Activated CD4-positive, CD25-positive, alpha-beta regulatory T cell treated with anti-CD3 and anti-CD28 coated beads, Interleukin-2, amount 50 U/mL, for 24 hours (primary cell): ENCODE measurements at regions not wholly inside any gene's neighbourhood (a gene's known extent, or its start where the extent isn't known, plus 50 kb on each side); places are given as distances from the start of the nearest gene placed in this dataset.
"Not testable (repeated sequence)": the region's sequence is repeated elsewhere in the genome, so short reads cannot be mapped to it uniquely, and the experiment has no call there.

Source experiments
- ATAC-seq, 2 donors: fragments of 150-1000 bp; cut with Tn5 transposase; one replicate each; pipeline ENCODE4 v1.10.0; 2021; ENCODE audit warnings: mild to moderate bottlenecking in 1 of 2, moderate library complexity in 1 of 2

GRCh38 chr16:79403534-79403933 is 197.0 kb downstream of the MAF start:
- no peak for ATAC-seq

GRCh38 chr16:79402920-79403319 is 197.6 kb downstream of the MAF start:
- no peak for ATAC-seq

GRCh38 chr16:79402356-79402755 is 198.2 kb downstream of the MAF start:
- ATAC-seq, result no peak

GRCh38 chr16:79401782-79402181 is 198.8 kb downstream of the MAF start:
- no peak for ATAC-seq

- no peak for ATAC-seq
Measured at GRCh38 chr16:79401157-79401556, 199.4 kb downstream of the MAF start.

GRCh38 chr16:79400462-79401149 is 199.9 kb downstream of the MAF start:
- ATAC-seq, result no peak

- no peak for ATAC-seq
Measured at GRCh38 chr16:79395591-79395990, 204.9 kb downstream of the MAF start.

GRCh38 chr16:79394206-79394605 is 206.3 kb downstream of the MAF start:
- ATAC-seq, result no peak

GRCh38 chr16:79393564-79393963 is 207.0 kb downstream of the MAF start:
- no peak for ATAC-seq

- ATAC-seq, result no peak
Measured at GRCh38 chr16:79393127-79393526, 207.4 kb downstream of the MAF start.

- no peak for ATAC-seq
Measured at GRCh38 chr16:79392081-79392480, 208.5 kb downstream of the MAF start.

GRCh38 chr16:79391395-79391794 is 209.1 kb downstream of the MAF start:
- no peak for ATAC-seq

GRCh38 chr16:79390481-79391051 is 210.0 kb downstream of the MAF start:
- no peak for ATAC-seq

GRCh38 chr16:79388396-79388795 is 212.1 kb downstream of the MAF start:
- ATAC-seq, result no peak

- no peak for ATAC-seq
Measured at GRCh38 chr16:79386299-79386698, 214.2 kb downstream of the MAF start.

GRCh38 chr16:79381603-79382042 is 218.9 kb downstream of the MAF start:
- ATAC-seq, result peak in 1 of 2 donors; percentile 32

- peak; percentile 72 to 73 for ATAC-seq
Measured at GRCh38 chr16:79380995-79381602, 219.4 kb downstream of the MAF start.

GRCh38 chr16:79379095-79379494 is 221.4 kb downstream of the MAF start:
- no peak for ATAC-seq

- ATAC-seq, result not testable (repeated sequence)
Measured at GRCh38 chr16:79377082-79377481, 223.5 kb downstream of the MAF start.

GRCh38 chr16:79375351-79375750 is 225.2 kb downstream of the MAF start:
- ATAC-seq, result no peak

- ATAC-seq, result peak; percentile 75 to 77
Measured at GRCh38 chr16:79372503-79373184, 227.9 kb downstream of the MAF start.

- no peak for ATAC-seq
Measured at GRCh38 chr16:79370736-79371135, 229.8 kb downstream of the MAF start.

- no peak for ATAC-seq
Measured at GRCh38 chr16:79369796-79370195, 230.7 kb downstream of the MAF start.

GRCh38 chr16:79367822-79368221 is 232.7 kb downstream of the MAF start:
- ATAC-seq, result no peak
